Cardiac muscle cell (in vitro differentiated cells and primary cell): ENCODE measurements at regions not wholly inside any gene's neighbourhood (a gene's known extent, or its start where the extent isn't known, plus 50 kb on each side); places are given as distances from the start of the nearest gene placed in this dataset.

Source experiments
- DNase-seq, 2 donors: peaks; one replicate each; pipeline versions ENCODE4 v3.0.0 to v3.0.0-alpha.2; 2010 to 2017; ENCODE audit warnings: low read depth in 1 of 2, low spot score in 1 of 2
- H3K27ac ChIP-seq: fragments of 200-600 bp; sonication (generic); 2 replicates; pipeline ENCODE4 v1.5.1; 2016
- H3K27me3 ChIP-seq: fragments of 200-600 bp; sonication (generic); 2 replicates; pipeline ENCODE4 v1.6.0; 2016; ENCODE audit warnings: control low read depth
- H3K36me3 ChIP-seq: fragments of 200-600 bp; sonication (generic); 2 replicates; pipeline ENCODE4 v1.5.1; 2016; ENCODE audit warnings: control low read depth
- H3K4me1 ChIP-seq: fragments of 200-600 bp; sonication (generic); 2 replicates; pipeline ENCODE4 v1.8.1; 2017; ENCODE audit warnings: low read depth, mild to moderate bottlenecking, mixed run types
- H3K4me3 ChIP-seq: fragments of 200-600 bp; sonication (generic); 2 replicates; pipeline ENCODE4 v1.5.1; 2016; ENCODE audit warnings: mild to moderate bottlenecking
- H3K9me3 ChIP-seq: fragments of 200-600 bp; sonication (generic); 2 replicates; pipeline ENCODE4 v1.5.1; 2017; ENCODE audit warnings: low read depth, mild to moderate bottlenecking, control low read depth
- CTCF ChIP-seq: IDR thresholded peaks from 2 replicates; pipeline ENCODE4 v1.5.1; 2012; ENCODE audit warnings: low read depth, mild to moderate bottlenecking, low read length

- H3K36me3 ChIP-seq: no peaks in the 10 kb centered on the region
- no peaks in the 10 kb centered on the region for H3K9me3 ChIP-seq
- no peak for DNase-seq
- H3K27ac ChIP-seq: no peak overlapping the region
- no peaks in the 10 kb centered on the region for H3K4me1 ChIP-seq
- no peaks in the 10 kb centered on the region for H3K27me3 ChIP-seq
- H3K4me3 ChIP-seq: no peak overlapping the region
- no peak for TF ChIP-seq CTCF
Measured at GRCh38 chr10:59008452-59008851, 168.0 kb upstream of the PHYHIPL start.

GRCh38 chr10:59011972-59012632 lies 164.3 kb upstream of the PHYHIPL start:
- Histone ChIP-seq H3K27ac (no peak overlapping the region), H3K27me3 (no peaks in the 10 kb centered on the region), H3K4me1 (no peaks in the 10 kb centered on the region), H3K36me3 (no peaks in the 10 kb centered on the region), H3K9me3 (no peaks in the 10 kb centered on the region), H3K4me3 (no peak overlapping the region)
- TF ChIP-seq CTCF: no peak
- no peak for DNase-seq

GRCh38 chr10:59012839-59013238 lies 163.6 kb upstream of the PHYHIPL start:
- no peaks in the 10 kb centered on the region for H3K4me1 ChIP-seq
- no peak for TF ChIP-seq CTCF
- DNase-seq: no peak
- no peak overlapping the region for H3K27ac ChIP-seq
- H3K4me3 ChIP-seq: no peak overlapping the region
- H3K9me3 ChIP-seq: no peaks in the 10 kb centered on the region
- H3K27me3 ChIP-seq: no peaks in the 10 kb centered on the region
- no peaks in the 10 kb centered on the region for H3K36me3 ChIP-seq

GRCh38 chr10:59016043-59016442 lies 160.4 kb upstream of the PHYHIPL start:
- DNase-seq: no peak

GRCh38 chr10:59018977-59019376 lies 157.5 kb upstream of the PHYHIPL start:
- H3K27ac ChIP-seq: no peak overlapping the region
- H3K36me3 ChIP-seq: no peaks in the 10 kb centered on the region
- DNase-seq: no peak
- no peak overlapping the region for H3K4me3 ChIP-seq
- no peak for TF ChIP-seq CTCF
- no peaks in the 10 kb centered on the region for H3K4me1 ChIP-seq
- no peaks in the 10 kb centered on the region for H3K9me3 ChIP-seq
- H3K27me3 ChIP-seq: no peaks in the 10 kb centered on the region

More at GRCh38 chr10:59016043-59016442, 160.4 kb upstream of the PHYHIPL start:
- no peak for TF ChIP-seq CTCF
- Histone ChIP-seq H3K36me3 (no peaks in the 10 kb centered on the region), H3K9me3 (no peaks in the 10 kb centered on the region), H3K4me1 (no peaks in the 10 kb centered on the region), H3K27ac (no peak overlapping the region), H3K27me3 (no peaks in the 10 kb centered on the region), H3K4me3 (no peak overlapping the region)
